HG02884 (cell line): ENCODE measurements at regions not wholly inside any gene's neighbourhood (a gene's known extent, or its start where the extent isn't known, plus 50 kb on each side); places are given as distances from the start of the nearest gene placed in this dataset.

Experiments
- ATAC-seq: cut with Tn5 transposase; IDR thresholded peaks from one replicate; pipeline ENCODE4 v1.9.1; 2021; ENCODE audit warnings: mild to moderate bottlenecking, moderate library complexity; ENCODE audit not compliant: unreplicated experiment

GRCh38 chr1:195462646-195463045 lies 1145.6 kb downstream of the KCNT2 start:
- no peak for ATAC-seq

GRCh38 chr1:195462152-195462551 lies 1146.1 kb downstream of the KCNT2 start:
- ATAC-seq, result no peak

- no peak for ATAC-seq
Observed at GRCh38 chr1:195458365-195458764, 1149.9 kb downstream of the KCNT2 start.

- no peak for ATAC-seq
Observed at GRCh38 chr1:195450794-195451193, 1157.4 kb downstream of the KCNT2 start.

- no peak for ATAC-seq
Observed at GRCh38 chr1:195439661-195440060, 1168.6 kb downstream of the KCNT2 start.

- no peak for ATAC-seq
Observed at GRCh38 chr1:195434566-195435203, 1173.6 kb downstream of the KCNT2 start.

- no peak for ATAC-seq
Observed at GRCh38 chr1:195430826-195431225, 1177.4 kb downstream of the KCNT2 start.

- ATAC-seq, result no peak
Observed at GRCh38 chr1:195428927-195429326, 1179.3 kb downstream of the KCNT2 start.

GRCh38 chr1:195415584-195415983 lies 1192.7 kb downstream of the KCNT2 start:
- ATAC-seq, result no peak

- ATAC-seq, result no peak
Observed at GRCh38 chr1:195394567-195394966, 1213.7 kb downstream of the KCNT2 start.

- no peak for ATAC-seq
Observed at GRCh38 chr1:195376190-195376589, 1232.0 kb downstream of the KCNT2 start.

- ATAC-seq, result no peak
Observed at GRCh38 chr1:195373856-195374255, 1234.4 kb downstream of the KCNT2 start.

GRCh38 chr1:195345149-195345548 lies 1263.1 kb downstream of the KCNT2 start:
- no peak for ATAC-seq

GRCh38 chr1:195337646-195338045 lies 1270.6 kb downstream of the KCNT2 start:
- ATAC-seq, result no peak

- no peak for ATAC-seq
Observed at GRCh38 chr1:195336812-195337211, 1271.4 kb downstream of the KCNT2 start.

GRCh38 chr1:195335541-195335940 lies 1272.7 kb downstream of the KCNT2 start:
- ATAC-seq, result no peak

GRCh38 chr1:195332102-195332501 lies 1276.1 kb downstream of the KCNT2 start:
- no peak for ATAC-seq

GRCh38 chr1:195328681-195329080 lies 1279.6 kb downstream of the KCNT2 start:
- no peak for ATAC-seq

GRCh38 chr1:195328102-195328501 lies 1280.1 kb downstream of the KCNT2 start:
- ATAC-seq, result no peak

- ATAC-seq, result no peak
Observed at GRCh38 chr1:195327361-195327760, 1280.9 kb downstream of the KCNT2 start.

GRCh38 chr1:195326325-195326724 lies 1281.9 kb downstream of the KCNT2 start:
- no peak for ATAC-seq

- no peak for ATAC-seq
Observed at GRCh38 chr1:195325181-195325580, 1283.1 kb downstream of the KCNT2 start.

GRCh38 chr1:195306281-195306680 lies 1302.0 kb downstream of the KCNT2 start:
- no peak for ATAC-seq
